Breast epithelium (tissue), 4 donors: ENCODE measurements at regions not wholly inside any gene's neighbourhood (a gene's known extent, or its start where the extent isn't known, plus 50 kb on each side); places are given as distances from the start of the nearest gene placed in this dataset.

Experiments
- DNase-seq, 2 donors: peaks; one replicate each; pipeline ENCODE4 v3.0.0-alpha.2; 2019; ENCODE audit warnings: low spot score in 2 of 2
- H3K27ac ChIP-seq, 2 donors: fragments of 200-600 bp; sonication (generic) in 1 of 2; one replicate each; pipeline ENCODE4 v1.5.1; 2016 to 2019; ENCODE audit warnings: mild to moderate bottlenecking in 1 of 2
- H3K27me3 ChIP-seq, 2 donors: fragments of 200-600 bp; sonication (generic) in 1 of 2; one replicate each; pipeline versions ENCODE4 v1.5.1 to v1.6.0; 2017 to 2019; ENCODE audit warnings: control low read depth in 1 of 2, mild to moderate bottlenecking in 1 of 2
- H3K36me3 ChIP-seq: fragments of 200-600 bp; one replicate; pipeline ENCODE4 v1.5.1; 2019
- H3K4me1 ChIP-seq, 2 donors: fragments of 200-600 bp; sonication (generic); one replicate each; pipeline ENCODE4 v1.5.1; 2016 to 2019; ENCODE audit warnings: control low read depth in 1 of 2
- H3K4me3 ChIP-seq, 3 donors: fragments of 200-600 bp; sonication (generic); 1 replicate in 2 of 3; 2 replicates in 1 of 3; pipeline ENCODE4 v1.5.1; 2016 to 2019; ENCODE audit warnings: mild to moderate bottlenecking in 3 of 3, moderate library complexity in 2 of 3
- H3K9me3 ChIP-seq, 2 donors: fragments of 200-600 bp; sonication (generic) in 1 of 2; one replicate each; pipeline ENCODE4 v1.5.1; 2016 to 2019; ENCODE audit warnings: control low read depth in 1 of 2
- CTCF ChIP-seq, 3 donors: fragments of 450-650 bp; IDR thresholded peaks; one replicate each; pipeline ENCODE4 v1.5.1; 2016 to 2017; ENCODE audit warnings: antibody characterized with exemption in 3 of 3, mild to moderate bottlenecking in 3 of 3, moderate library complexity in 3 of 3
- POLR2A ChIP-seq: fragments of 450-650 bp; IDR thresholded peaks from one replicate; pipeline ENCODE4 v1.6.1; 2016; ENCODE audit warnings: antibody characterized with exemption, mild to moderate bottlenecking, moderate library complexity
- POLR2AphosphoS5 ChIP-seq, 3 donors: sonication (generic); formaldehyde crosslinking; IDR thresholded peaks; one replicate each; pipeline ENCODE4 v1.6.1; 2017; ENCODE audit warnings: antibody characterized with exemption in 3 of 3
- intact Hi-C: fragments of 100-400 bp; cut with DNase I; formaldehyde crosslinking; loops from one replicate; pipeline ENCODE4 v1.15.1; 2023; ENCODE audit warnings: low total_unique reads

- DNase-seq = no peak
- H3K4me1 ChIP-seq = no peaks in the 10 kb centered on the region
- no peaks in the 10 kb centered on the region for H3K27me3 ChIP-seq
- H3K36me3 ChIP-seq = no peaks in the 10 kb centered on the region
- no peak overlapping the region for H3K27ac ChIP-seq
- intact Hi-C loops = no loop called here
- H3K9me3 ChIP-seq = no peaks in the 10 kb centered on the region
- no peak overlapping the region for H3K4me3 ChIP-seq
- no peak for TF ChIP-seq POLR2A
These were observed 473.6 kb downstream of the NUP35 start for GRCh38 chr2:183597841-183598240.

GRCh38 chr2:183604065-183604464, 479.8 kb downstream of the NUP35 start:
- H3K9me3 ChIP-seq = no peaks in the 10 kb centered on the region
- H3K36me3 ChIP-seq = no peaks in the 10 kb centered on the region

GRCh38 chr2:183605440-183605839, 481.2 kb downstream of the NUP35 start:
- TF ChIP-seq POLR2A = no peak
- TF ChIP-seq CTCF (IDR thresholded peaks at IDR 0.05) = no peak
- no peak for TF ChIP-seq POLR2AphosphoS5 (IDR thresholded peaks at IDR 0.05)
- Histone ChIP-seq H3K27me3 (no peaks in the 10 kb centered on the region), H3K4me3 (no peak overlapping the region), H3K9me3 (no peaks in the 10 kb centered on the region), H3K27ac (no peak overlapping the region), H3K36me3 (no peaks in the 10 kb centered on the region), H3K4me1 (no peaks in the 10 kb centered on the region)
- intact Hi-C loops = no loop called here
- DNase-seq = no peak

More at GRCh38 chr2:183604065-183604464, 479.8 kb downstream of the NUP35 start:
- Histone ChIP-seq H3K4me1 (no peaks in the 10 kb centered on the region), H3K27ac (no peak overlapping the region), H3K27me3 (no peaks in the 10 kb centered on the region), H3K4me3 (no peak overlapping the region)
- intact Hi-C loops = no loop called here
- TF ChIP-seq CTCF (IDR thresholded peaks at IDR 0.05) (no peak), POLR2AphosphoS5 (IDR thresholded peaks at IDR 0.05) (no peak), POLR2A (no peak)
- no peak for DNase-seq

GRCh38 chr2:183606022-183606717, 481.9 kb downstream of the NUP35 start:
- no peak overlapping the region for H3K4me3 ChIP-seq
- H3K27ac ChIP-seq = no peak overlapping the region
- no peaks in the 10 kb centered on the region for H3K4me1 ChIP-seq
- intact Hi-C loops = no loop called here
- H3K36me3 ChIP-seq = no peaks in the 10 kb centered on the region
- no peaks in the 10 kb centered on the region for H3K27me3 ChIP-seq
- TF ChIP-seq CTCF (IDR thresholded peaks at IDR 0.05) (no peak), POLR2A (no peak), POLR2AphosphoS5 (IDR thresholded peaks at IDR 0.05) (no peak)
- no peak for DNase-seq
- no peaks in the 10 kb centered on the region for H3K9me3 ChIP-seq

GRCh38 chr2:183606718-183607085, 482.5 kb downstream of the NUP35 start:
- intact Hi-C loops = no loop called here
- no peaks in the 10 kb centered on the region for H3K4me1 ChIP-seq
- no peaks in the 10 kb centered on the region for H3K9me3 ChIP-seq
- DNase-seq = no peak
- TF ChIP-seq POLR2A (no peak), CTCF (IDR thresholded peaks at IDR 0.05) (no peak), POLR2AphosphoS5 (IDR thresholded peaks at IDR 0.05) (no peak)
- no peaks in the 10 kb centered on the region for H3K36me3 ChIP-seq
- no peak overlapping the region for H3K4me3 ChIP-seq
- no peak overlapping the region for H3K27ac ChIP-seq
- no peaks in the 10 kb centered on the region for H3K27me3 ChIP-seq

- H3K27me3 ChIP-seq = no peaks in the 10 kb centered on the region
- intact Hi-C loops = no loop called here
- no peak for TF ChIP-seq CTCF (IDR thresholded peaks at IDR 0.05)
- TF ChIP-seq POLR2AphosphoS5 (IDR thresholded peaks at IDR 0.05) = no peak
- no peak for TF ChIP-seq POLR2A
- no peaks in the 10 kb centered on the region for H3K9me3 ChIP-seq
- no peak overlapping the region for H3K4me3 ChIP-seq
- no peaks in the 10 kb centered on the region for H3K36me3 ChIP-seq
- H3K27ac ChIP-seq = no peak overlapping the region
- no peaks in the 10 kb centered on the region for H3K4me1 ChIP-seq
- no peak for DNase-seq
These were observed 483.8 kb downstream of the NUP35 start for GRCh38 chr2:183607995-183608394.
